Neural progenitor cell (in vitro differentiated cells): ENCODE measurements at regions not wholly inside any gene's neighbourhood (a gene's known extent, or its start where the extent isn't known, plus 50 kb on each side); places are given as distances from the start of the nearest gene placed in this dataset.

Experiments used
- DNase-seq: peaks from one replicate; pipeline ENCODE4 v3.0.0-alpha.2; 2016; ENCODE audit warnings: low spot score
- H2AFZ ChIP-seq: fragments of 200-600 bp; sonication (generic); replicated peaks from 2 replicates; pipeline ENCODE4 v1.6.1; 2016; ENCODE audit warnings: antibody characterized with exemption
- H3F3A ChIP-seq: fragments of 200-600 bp; sonication (generic); 2 replicates; pipeline ENCODE4 v1.6.1; 2016; ENCODE audit warnings: antibody characterized with exemption, low read depth
- H3K27ac ChIP-seq: fragments of 200-600 bp; sonication (generic); 2 replicates; pipeline ENCODE4 v1.5.1; 2016; ENCODE audit warnings: mild to moderate bottlenecking
- H3K27me3 ChIP-seq: fragments of 200-600 bp; sonication (generic); 2 replicates; pipeline ENCODE4 v1.6.1; 2016; ENCODE audit warnings: mild to moderate bottlenecking, moderate library complexity
- H3K36me3 ChIP-seq: fragments of 200-600 bp; sonication (generic); 2 replicates; pipeline ENCODE4 v1.5.1; 2016
- H3K4me1 ChIP-seq: fragments of 200-600 bp; sonication (generic); 2 replicates; pipeline ENCODE4 v1.6.1; 2016; ENCODE audit warnings: mixed run types
- H3K4me2 ChIP-seq: fragments of 200-600 bp; sonication (generic); 2 replicates; pipeline ENCODE4 v1.6.1; 2016
- H3K4me3 ChIP-seq: fragments of 200-600 bp; sonication (generic); 2 replicates; pipeline ENCODE4 v1.5.1; 2016
- H3K79me2 ChIP-seq: fragments of 200-600 bp; sonication (generic); 2 replicates; pipeline ENCODE4 v1.6.1; 2016; ENCODE audit warnings: low read depth
- H3K9ac ChIP-seq: fragments of 200-600 bp; sonication (generic); 2 replicates; pipeline ENCODE4 v1.6.1; 2016
- H3K9me3 ChIP-seq: fragments of 200-600 bp; sonication (generic); 2 replicates; pipeline ENCODE4 v1.5.1; 2016; ENCODE audit warnings: low read depth
- H4K20me1 ChIP-seq: fragments of 200-600 bp; sonication (generic); 2 replicates; pipeline ENCODE4 v1.6.1; 2016; ENCODE audit warnings: low read depth
- H3K27ac Mint-ChIP-seq: 3 replicates; pipeline ENCODE4 v1.8.0; 2021; ENCODE audit warnings: mixed read lengths
- H3K27me3 Mint-ChIP-seq: 2 replicates; pipeline ENCODE4 v1.8.0; 2022; ENCODE audit warnings: low read depth, mild to moderate bottlenecking, inconsistent platforms, moderate library complexity, mixed read lengths; ENCODE audit not compliant: insufficient read depth
- H3K36me3 Mint-ChIP-seq: 3 replicates; pipeline ENCODE4 v1.8.0; 2021; ENCODE audit warnings: mixed read lengths
- H3K4me1 Mint-ChIP-seq: 3 replicates; pipeline ENCODE4 v1.8.0; 2021; ENCODE audit warnings: mixed read lengths
- H3K4me3 Mint-ChIP-seq: 3 replicates; pipeline ENCODE4 v1.8.0; 2021; ENCODE audit warnings: mild to moderate bottlenecking, moderate library complexity, mixed read lengths
- H3K9me3 Mint-ChIP-seq: 3 replicates; pipeline ENCODE4 v1.8.0; 2020; ENCODE audit warnings: mixed read lengths
- CTCF ChIP-seq: fragments of 200-600 bp; sonication (generic); IDR thresholded peaks from 2 replicates; pipeline ENCODE4 v1.5.1; 2017; ENCODE audit warnings: antibody characterized with exemption, mild to moderate bottlenecking
- EZH2 ChIP-seq: fragments of 200-600 bp; sonication (generic); IDR thresholded peaks from 2 replicates; pipeline ENCODE4 v1.6.1; 2017; ENCODE audit warnings: antibody characterized with exemption, mild to moderate bottlenecking, moderate library complexity
- EZH2phosphoT487 ChIP-seq: fragments of 200-600 bp; sonication (generic); IDR thresholded peaks from 2 replicates; pipeline ENCODE4 v1.6.1; 2017; ENCODE audit warnings: antibody characterized with exemption

- H3K4me3 Mint-ChIP-seq: no peak overlapping the region
- no peaks in the 10 kb centered on the region for H3K9me3 Mint-ChIP-seq
- H3K27ac Mint-ChIP-seq: no peak overlapping the region
- no peaks in the 10 kb centered on the region for H3K4me1 Mint-ChIP-seq
- H3K9me3 ChIP-seq: no peaks in the 10 kb centered on the region
- no peak for DNase-seq
- H3K4me3 ChIP-seq: no peak overlapping the region
- no peak overlapping the region for H3K27ac ChIP-seq
- no peaks in the 10 kb centered on the region for H3K36me3 ChIP-seq
- H3K4me1 ChIP-seq: no peaks in the 10 kb centered on the region
- H3K27me3 ChIP-seq: no peaks in the 10 kb centered on the region
- no peaks in the 10 kb centered on the region for H3K79me2 ChIP-seq
- H2AFZ ChIP-seq: no peak overlapping the region
- no peaks in the 10 kb centered on the region for H3K27me3 Mint-ChIP-seq
- H3F3A ChIP-seq: no peaks in the 10 kb centered on the region
- TF ChIP-seq EZH2 (no peak), EZH2phosphoT487 (no peak), CTCF (no peak)
- H3K9ac ChIP-seq: no peak overlapping the region
- H3K36me3 Mint-ChIP-seq: no peaks in the 10 kb centered on the region
- no peak overlapping the region for H3K4me2 ChIP-seq
- H4K20me1 ChIP-seq: no peaks in the 10 kb centered on the region
These were observed 458.3 kb upstream of the MAP3K7 start for GRCh38 chr6:91045161-91045560.

GRCh38 chr6:91043751-91044150 is 456.9 kb upstream of the MAP3K7 start:
- no peak for DNase-seq

GRCh38 chr6:91042656-91043055 is 455.8 kb upstream of the MAP3K7 start:
- Histone ChIP-seq H3K36me3 (no peaks in the 10 kb centered on the region), H3K27me3 (no peaks in the 10 kb centered on the region), H3K79me2 (no peaks in the 10 kb centered on the region), H3K4me2 (no peak overlapping the region), H2AFZ (no peak overlapping the region), H3K9me3 (no peaks in the 10 kb centered on the region), H3F3A (no peaks in the 10 kb centered on the region), H3K9ac (no peak overlapping the region), H3K27ac (no peak overlapping the region), H3K4me3 (no peak overlapping the region), H4K20me1 (no peaks in the 10 kb centered on the region), H3K4me1 (no peaks in the 10 kb centered on the region)
- no peaks in the 10 kb centered on the region for H3K36me3 Mint-ChIP-seq
- DNase-seq: no peak
- no peak overlapping the region for H3K27ac Mint-ChIP-seq
- TF ChIP-seq EZH2 (no peak), CTCF (no peak), EZH2phosphoT487 (no peak)
- no peaks in the 10 kb centered on the region for H3K9me3 Mint-ChIP-seq
- H3K27me3 Mint-ChIP-seq: no peaks in the 10 kb centered on the region
- no peak overlapping the region for H3K4me3 Mint-ChIP-seq
- H3K4me1 Mint-ChIP-seq: no peaks in the 10 kb centered on the region

More at GRCh38 chr6:91043751-91044150, 456.9 kb upstream of the MAP3K7 start:
- Histone ChIP-seq H4K20me1 (no peaks in the 10 kb centered on the region), H3K4me1 (no peaks in the 10 kb centered on the region), H3K36me3 (no peaks in the 10 kb centered on the region), H3K27ac (no peak overlapping the region), H3K9ac (no peak overlapping the region), H3F3A (no peaks in the 10 kb centered on the region), H3K4me3 (no peak overlapping the region), H3K9me3 (no peaks in the 10 kb centered on the region), H3K27me3 (no peaks in the 10 kb centered on the region), H3K4me2 (no peak overlapping the region), H3K79me2 (no peaks in the 10 kb centered on the region), H2AFZ (no peak overlapping the region)
- H3K4me3 Mint-ChIP-seq: no peak overlapping the region
- H3K27ac Mint-ChIP-seq: no peak overlapping the region
- H3K27me3 Mint-ChIP-seq: no peaks in the 10 kb centered on the region
- H3K4me1 Mint-ChIP-seq: no peaks in the 10 kb centered on the region
- H3K9me3 Mint-ChIP-seq: no peaks in the 10 kb centered on the region
- TF ChIP-seq EZH2phosphoT487 (no peak), EZH2 (no peak), CTCF (no peak)
- no peaks in the 10 kb centered on the region for H3K36me3 Mint-ChIP-seq
